ENCODE measurements at regions not wholly inside any gene's neighbourhood (a gene's known extent, or its start where the extent isn't known, plus 50 kb on each side); places are given as distances from the start of the nearest gene placed in this dataset.

GRCh38 chr12:114122016-114122415 lies 155.9 kb upstream of the RBM19 start:
- no peak overlapping the region for H3K4ac ChIP-seq (ENCODE audit: low read depth, low read length)
- no peak overlapping the region for H4K5ac ChIP-seq (ENCODE audit: low read length)
- no peaks in the 10 kb centered on the region for H3K4me1 ChIP-seq (ENCODE audit: control insufficient read depth, low read depth, low read length)
- no peaks in the 10 kb centered on the region for H3K27me3 ChIP-seq (ENCODE audit: insufficient read depth, low read length, poor library complexity)
- H3K18ac ChIP-seq (ENCODE audit: low read length) = no peak overlapping the region
- no peak overlapping the region for H4K8ac ChIP-seq (ENCODE audit: low read depth, low read length)
- H3K56ac ChIP-seq (ENCODE audit: low read length) = no peak overlapping the region
- H2AK5ac ChIP-seq (ENCODE audit: low read length) = no peak overlapping the region
- H3K36me3 ChIP-seq (ENCODE audit: control insufficient read depth, insufficient read depth, low read length) = no peaks in the 10 kb centered on the region
- no peak for DNase-seq
- H2BK5ac ChIP-seq (ENCODE audit: low read length) = no peak overlapping the region
- no peak overlapping the region for H3K27ac ChIP-seq (ENCODE audit: low read depth, low read length)
- WGBS (ENCODE audit: extremely low coverage, insufficient coverage, low lambda C conversion rate) = no CpG with 5 or more reads among the region's 3 CpGs
- H3K79me2 ChIP-seq (ENCODE audit: control insufficient read depth, insufficient read depth, low read length) = no peaks in the 10 kb centered on the region
- no peak overlapping the region for H3K23ac ChIP-seq (ENCODE audit: low read length)
- H3K9ac ChIP-seq (ENCODE audit: low read length) = no peak overlapping the region
- H3K79me1 ChIP-seq (ENCODE audit: low read length) = no peaks in the 10 kb centered on the region
- no peak overlapping the region for H3K4me3 ChIP-seq (ENCODE audit: low read length)
- H3K4me2 ChIP-seq (ENCODE audit: low read length) = no peak overlapping the region
- H2BK15ac ChIP-seq (replicated peaks; ENCODE audit: low read depth) = no peak overlapping the region
- no peak overlapping the region for H2BK120ac ChIP-seq (ENCODE audit: low read depth, low read length)

- Histone ChIP-seq H3K79me2 (ENCODE audit: control insufficient read depth, insufficient read depth, low read length) (no peaks in the 10 kb centered on the region), H3K36me3 (ENCODE audit: control insufficient read depth, insufficient read depth, low read length) (no peaks in the 10 kb centered on the region), H2BK5ac (ENCODE audit: low read length) (no peak overlapping the region), H4K5ac (ENCODE audit: low read length) (no peak overlapping the region), H3K4ac (ENCODE audit: low read depth, low read length) (no peak overlapping the region), H2BK120ac (ENCODE audit: low read depth, low read length) (no peak overlapping the region), H2BK15ac (replicated peaks; ENCODE audit: low read depth) (no peak overlapping the region), H3K23ac (ENCODE audit: low read length) (no peak overlapping the region), H3K4me2 (ENCODE audit: low read length) (no peak overlapping the region), H3K9ac (ENCODE audit: low read length) (no peak overlapping the region), H3K56ac (ENCODE audit: low read length) (no peak overlapping the region), H3K4me1 (ENCODE audit: control insufficient read depth, low read depth, low read length) (no peaks in the 10 kb centered on the region), H4K8ac (ENCODE audit: low read depth, low read length) (no peak overlapping the region), H2AK5ac (ENCODE audit: low read length) (no peak overlapping the region), H3K27ac (ENCODE audit: low read depth, low read length) (no peak overlapping the region), H3K4me3 (ENCODE audit: low read length) (no peak overlapping the region), H3K27me3 (ENCODE audit: insufficient read depth, low read length, poor library complexity) (no peaks in the 10 kb centered on the region), H3K79me1 (ENCODE audit: low read length) (no peaks in the 10 kb centered on the region), H3K18ac (ENCODE audit: low read length) (no peak overlapping the region)
- no peak for DNase-seq
- no CpG with 5 or more reads among the region's 2 CpGs for WGBS (ENCODE audit: extremely low coverage, insufficient coverage, low lambda C conversion rate)
These were observed 153.2 kb upstream of the RBM19 start for GRCh38 chr12:114119316-114119715.

- Histone ChIP-seq H3K4me2 (ENCODE audit: low read length) (no peak overlapping the region), H3K4me1 (ENCODE audit: control insufficient read depth, low read depth, low read length) (no peaks in the 10 kb centered on the region), H4K5ac (ENCODE audit: low read length) (no peak overlapping the region), H4K8ac (ENCODE audit: low read depth, low read length) (no peak overlapping the region), H3K27me3 (ENCODE audit: insufficient read depth, low read length, poor library complexity) (no peaks in the 10 kb centered on the region), H3K4me3 (ENCODE audit: low read length) (no peak overlapping the region), H2BK120ac (ENCODE audit: low read depth, low read length) (no peak overlapping the region), H3K4ac (ENCODE audit: low read depth, low read length) (no peak overlapping the region), H3K79me1 (ENCODE audit: low read length) (no peaks in the 10 kb centered on the region), H3K36me3 (ENCODE audit: control insufficient read depth, insufficient read depth, low read length) (no peaks in the 10 kb centered on the region), H3K27ac (ENCODE audit: low read depth, low read length) (no peak overlapping the region), H2BK5ac (ENCODE audit: low read length) (no peak overlapping the region), H3K23ac (ENCODE audit: low read length) (no peak overlapping the region), H3K79me2 (ENCODE audit: control insufficient read depth, insufficient read depth, low read length) (no peaks in the 10 kb centered on the region), H2AK5ac (ENCODE audit: low read length) (no peak overlapping the region), H2BK15ac (replicated peaks; ENCODE audit: low read depth) (no peak overlapping the region), H3K9ac (ENCODE audit: low read length) (no peak overlapping the region), H3K18ac (ENCODE audit: low read length) (no peak overlapping the region), H3K56ac (ENCODE audit: low read length) (no peak overlapping the region)
- no CpG with 5 or more reads among the region's 1 CpG for WGBS (ENCODE audit: extremely low coverage, insufficient coverage, low lambda C conversion rate)
- DNase-seq = no peak
These were observed 130.3 kb upstream of the RBM19 start for GRCh38 chr12:114096461-114096860.

- Histone ChIP-seq H4K8ac (ENCODE audit: low read depth, low read length) (no peak overlapping the region), H3K56ac (ENCODE audit: low read length) (no peak overlapping the region), H3K79me2 (ENCODE audit: control insufficient read depth, insufficient read depth, low read length) (no peaks in the 10 kb centered on the region), H3K18ac (ENCODE audit: low read length) (no peak overlapping the region), H2BK15ac (replicated peaks; ENCODE audit: low read depth) (no peak overlapping the region), H2BK5ac (ENCODE audit: low read length) (no peak overlapping the region), H3K79me1 (ENCODE audit: low read length) (no peaks in the 10 kb centered on the region), H2AK5ac (ENCODE audit: low read length) (no peak overlapping the region), H3K27ac (ENCODE audit: low read depth, low read length) (no peak overlapping the region), H3K36me3 (ENCODE audit: control insufficient read depth, insufficient read depth, low read length) (no peaks in the 10 kb centered on the region), H2BK120ac (ENCODE audit: low read depth, low read length) (no peak overlapping the region), H3K4me2 (ENCODE audit: low read length) (no peak overlapping the region), H3K4me3 (ENCODE audit: low read length) (no peak overlapping the region), H3K9ac (ENCODE audit: low read length) (no peak overlapping the region), H3K27me3 (ENCODE audit: insufficient read depth, low read length, poor library complexity) (no peaks in the 10 kb centered on the region), H3K4ac (ENCODE audit: low read depth, low read length) (no peak overlapping the region), H3K23ac (ENCODE audit: low read length) (no peak overlapping the region), H4K5ac (ENCODE audit: low read length) (no peak overlapping the region), H3K4me1 (ENCODE audit: control insufficient read depth, low read depth, low read length) (no peaks in the 10 kb centered on the region)
- DNase-seq = no peak
- WGBS (ENCODE audit: extremely low coverage, insufficient coverage, low lambda C conversion rate) = no CpG with 5 or more reads among the region's 3 CpGs
These were observed 127.4 kb upstream of the RBM19 start for GRCh38 chr12:114093520-114093919.

DNA sequence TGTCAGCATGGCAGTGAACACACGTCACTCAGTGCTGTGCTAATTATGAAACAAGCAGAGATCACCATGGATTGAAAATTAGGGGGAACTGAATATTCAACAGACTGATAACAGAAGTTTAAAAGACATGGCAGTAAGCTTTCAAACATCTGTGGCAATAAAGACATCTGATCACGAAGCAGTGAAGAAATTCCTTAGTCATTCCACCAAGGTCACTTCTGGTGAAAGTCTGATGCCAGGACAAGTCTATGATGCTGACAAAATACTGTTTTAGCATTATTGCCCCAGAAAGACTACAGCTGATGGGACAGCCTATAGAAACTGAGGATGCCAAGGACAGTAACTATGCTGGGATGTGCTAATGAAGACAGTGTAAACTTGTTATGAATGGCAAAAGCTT lies 126.9 kb upstream of the RBM19 start:
- DNase-seq = no peak
- Histone ChIP-seq H2BK120ac (ENCODE audit: low read depth, low read length) (no peak overlapping the region), H3K4me1 (ENCODE audit: control insufficient read depth, low read depth, low read length) (no peaks in the 10 kb centered on the region), H3K4me3 (ENCODE audit: low read length) (no peak overlapping the region), H2BK15ac (replicated peaks; ENCODE audit: low read depth) (no peak overlapping the region), H3K27me3 (ENCODE audit: insufficient read depth, low read length, poor library complexity) (no peaks in the 10 kb centered on the region), H4K8ac (ENCODE audit: low read depth, low read length) (no peak overlapping the region), H3K79me2 (ENCODE audit: control insufficient read depth, insufficient read depth, low read length) (no peaks in the 10 kb centered on the region), H4K5ac (ENCODE audit: low read length) (no peak overlapping the region), H3K27ac (ENCODE audit: low read depth, low read length) (no peak overlapping the region), H3K9ac (ENCODE audit: low read length) (no peak overlapping the region), H3K4me2 (ENCODE audit: low read length) (no peak overlapping the region), H3K23ac (ENCODE audit: low read length) (no peak overlapping the region), H3K79me1 (ENCODE audit: low read length) (no peaks in the 10 kb centered on the region), H2BK5ac (ENCODE audit: low read length) (no peak overlapping the region), H3K4ac (ENCODE audit: low read depth, low read length) (no peak overlapping the region), H3K36me3 (ENCODE audit: control insufficient read depth, insufficient read depth, low read length) (no peaks in the 10 kb centered on the region), H2AK5ac (ENCODE audit: low read length) (no peak overlapping the region), H3K56ac (ENCODE audit: low read length) (no peak overlapping the region), H3K18ac (ENCODE audit: low read length) (no peak overlapping the region)
- WGBS (ENCODE audit: extremely low coverage, insufficient coverage, low lambda C conversion rate) = no CpG with 5 or more reads among the region's 2 CpGs

DNA sequence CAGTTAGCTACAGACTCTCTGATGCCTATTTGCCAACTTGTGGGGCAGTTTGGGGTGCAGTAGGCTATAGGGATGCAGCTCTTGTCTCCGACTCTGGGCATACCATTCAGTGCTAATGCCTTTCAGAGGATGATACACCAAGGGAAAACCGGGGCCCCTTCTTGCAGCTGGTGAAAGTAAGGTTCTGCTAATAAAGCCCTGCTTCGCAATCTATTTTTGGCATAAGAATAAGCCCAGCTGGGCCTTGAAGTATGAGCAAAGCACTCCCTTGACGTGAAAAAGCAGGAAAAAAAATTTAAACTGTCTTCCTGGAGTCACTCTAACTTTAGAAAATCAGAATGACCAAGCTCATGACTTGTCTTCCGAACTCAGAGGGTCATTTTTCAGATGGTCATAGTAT lies 124.1 kb upstream of the RBM19 start:
- WGBS (ENCODE audit: extremely low coverage, insufficient coverage, low lambda C conversion rate) = no CpG with 5 or more reads among the region's 5 CpGs
- Histone ChIP-seq H3K18ac (ENCODE audit: low read length) (no peak overlapping the region), H3K79me1 (ENCODE audit: low read length) (no peaks in the 10 kb centered on the region), H4K5ac (ENCODE audit: low read length) (no peak overlapping the region), H3K79me2 (ENCODE audit: control insufficient read depth, insufficient read depth, low read length) (no peaks in the 10 kb centered on the region), H3K4me1 (ENCODE audit: control insufficient read depth, low read depth, low read length) (no peaks in the 10 kb centered on the region), H3K56ac (ENCODE audit: low read length) (no peak overlapping the region), H3K4ac (ENCODE audit: low read depth, low read length) (no peak overlapping the region), H3K4me2 (ENCODE audit: low read length) (no peak overlapping the region), H3K4me3 (ENCODE audit: low read length) (no peak overlapping the region), H4K8ac (ENCODE audit: low read depth, low read length) (no peak overlapping the region), H2AK5ac (ENCODE audit: low read length) (no peak overlapping the region), H3K27me3 (ENCODE audit: insufficient read depth, low read length, poor library complexity) (no peaks in the 10 kb centered on the region), H3K23ac (ENCODE audit: low read length) (no peak overlapping the region), H2BK15ac (replicated peaks; ENCODE audit: low read depth) (no peak overlapping the region), H2BK120ac (ENCODE audit: low read depth, low read length) (no peak overlapping the region), H3K9ac (ENCODE audit: low read length) (no peak overlapping the region), H3K27ac (ENCODE audit: low read depth, low read length) (no peak overlapping the region), H3K36me3 (ENCODE audit: control insufficient read depth, insufficient read depth, low read length) (no peaks in the 10 kb centered on the region), H2BK5ac (ENCODE audit: low read length) (no peak overlapping the region)
- no peak for DNase-seq
